CD4-positive, alpha-beta T cell treated with Interleukin-15 for 1 hour (primary cell): ENCODE measurements at regions not wholly inside any gene's neighbourhood (a gene's known extent, or its start where the extent isn't known, plus 50 kb on each side); places are given as distances from the start of the nearest gene placed in this dataset.

ENCODE experiments used
- DNase-seq: peaks from one replicate; pipeline ENCODE4 v3.0.0-alpha.2; 2020

DNA sequence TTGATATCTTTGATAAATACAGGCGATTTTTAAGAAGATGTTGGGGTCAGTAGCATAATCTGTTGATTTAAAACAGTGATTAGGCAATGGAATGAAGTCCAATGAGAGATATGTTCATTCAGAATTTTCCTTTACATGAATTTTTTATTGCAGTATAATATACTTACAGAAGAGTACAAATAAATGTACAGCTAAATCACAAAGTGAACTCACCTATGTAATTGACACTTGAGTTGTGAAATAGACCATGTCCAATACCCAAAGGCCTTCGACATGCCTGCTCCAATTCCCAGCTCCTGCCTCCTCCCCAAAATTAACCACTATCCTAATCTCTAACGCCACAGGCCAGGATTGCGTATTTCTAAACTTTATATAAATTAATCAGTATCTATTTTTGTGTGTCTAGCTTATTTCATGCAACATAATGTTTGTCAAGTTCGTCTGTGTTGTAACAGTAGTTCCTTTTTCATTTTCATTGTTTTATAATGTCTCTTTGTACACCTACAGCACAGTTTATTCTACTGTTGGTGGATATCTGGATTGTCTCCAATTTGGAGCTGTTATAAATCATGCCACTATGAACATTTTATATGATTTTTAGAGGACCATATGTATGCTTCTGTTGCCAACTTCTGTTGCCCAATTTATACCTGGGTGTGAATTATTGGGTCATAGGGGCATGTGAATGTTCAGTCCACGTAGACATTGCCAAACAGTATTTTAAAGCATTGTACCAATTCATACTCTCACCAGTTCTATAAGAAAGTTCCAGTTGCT, 208.3 kb downstream of the TLE1 start:
- no peak for DNase-seq

DNA sequence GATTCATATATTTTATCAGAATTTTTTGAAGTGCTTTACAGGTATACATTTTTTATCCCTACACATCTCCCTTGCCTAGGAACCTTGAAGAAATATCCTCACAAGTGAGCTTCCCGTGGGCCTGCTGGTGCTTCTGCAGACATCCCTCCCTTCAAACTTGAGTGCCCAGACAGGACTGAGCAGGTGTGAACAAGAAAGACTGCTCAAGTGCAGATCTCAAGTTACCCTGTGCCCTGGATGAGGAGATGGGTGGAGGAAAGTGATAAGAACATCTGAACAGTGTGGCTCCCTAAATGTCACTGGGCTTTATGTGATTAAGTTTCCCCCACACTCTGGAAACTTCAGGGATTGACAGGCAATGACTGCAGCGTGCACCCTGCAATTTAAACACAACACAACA, 209.8 kb downstream of the TLE1 start:
- no peak for DNase-seq

DNA sequence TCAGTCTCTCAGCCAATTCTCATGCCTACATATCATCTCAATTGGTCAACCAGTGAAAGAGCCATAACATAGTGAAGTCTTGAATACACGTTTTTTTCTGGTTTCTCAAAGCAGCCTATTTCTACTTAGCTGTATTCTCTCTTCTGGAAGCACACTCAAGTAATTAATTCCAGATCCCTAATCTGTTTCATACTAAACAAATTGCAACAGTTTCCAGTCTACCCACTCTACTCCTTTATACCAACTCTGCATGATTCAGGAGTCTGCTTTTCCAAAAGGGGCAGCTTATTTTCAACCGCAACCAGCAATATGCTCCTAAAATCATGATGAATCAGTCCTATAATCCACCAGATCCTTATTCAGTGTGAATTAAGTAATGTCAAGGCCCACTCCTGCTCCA, 211.7 kb downstream of the TLE1 start:
- DNase-seq: no peak

DNA sequence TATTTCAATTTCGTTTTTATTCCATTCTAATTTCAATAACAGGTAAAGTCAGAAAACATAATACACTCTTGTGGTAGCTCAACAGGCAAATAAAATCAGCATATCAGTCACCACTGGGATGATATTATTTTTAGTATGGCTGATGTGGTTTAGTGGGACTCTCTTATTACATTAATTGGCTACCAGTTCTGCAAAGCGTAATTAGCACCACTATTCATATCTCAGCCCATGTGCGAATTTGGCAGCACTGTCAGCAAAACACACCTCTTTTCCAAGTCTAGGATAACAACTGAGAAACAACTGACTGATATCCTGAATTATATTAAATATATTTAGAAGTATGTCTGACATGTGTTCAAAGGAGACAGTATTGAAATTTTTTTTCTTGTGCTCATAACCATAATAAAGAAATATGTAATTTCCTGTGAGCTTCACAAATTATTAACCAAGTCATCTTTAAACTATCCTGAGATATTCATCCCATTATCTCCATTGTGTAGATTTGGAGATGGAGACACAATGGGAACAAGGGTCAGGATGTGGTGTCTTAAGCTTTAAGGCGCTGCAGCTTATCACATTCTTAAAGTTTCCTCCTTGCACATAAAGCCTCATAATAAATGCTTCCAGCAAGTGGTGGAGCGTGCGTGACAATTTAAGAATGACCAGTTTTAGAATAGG, 212.4 kb downstream of the TLE1 start:
- no peak for DNase-seq

DNA sequence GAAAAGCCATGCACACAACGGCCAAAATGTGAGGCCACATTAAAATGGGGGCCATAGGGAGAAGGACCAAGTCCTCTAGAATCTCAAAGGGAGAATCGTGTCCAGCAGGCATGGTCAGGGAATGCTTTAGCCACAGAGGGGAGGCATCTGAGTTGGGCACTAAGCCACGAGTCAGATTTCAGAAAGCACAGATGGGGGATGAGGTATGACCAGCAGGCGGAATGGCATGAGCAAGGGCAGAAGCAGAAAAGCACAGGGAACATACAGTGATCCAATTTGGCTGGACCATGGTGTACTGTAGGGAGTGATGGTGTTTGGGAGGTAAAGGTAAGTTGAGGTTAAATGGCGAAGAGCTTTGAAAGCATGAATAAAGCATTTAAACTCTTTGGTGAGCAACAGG, 214.6 kb downstream of the TLE1 start:
- no peak for DNase-seq

DNA sequence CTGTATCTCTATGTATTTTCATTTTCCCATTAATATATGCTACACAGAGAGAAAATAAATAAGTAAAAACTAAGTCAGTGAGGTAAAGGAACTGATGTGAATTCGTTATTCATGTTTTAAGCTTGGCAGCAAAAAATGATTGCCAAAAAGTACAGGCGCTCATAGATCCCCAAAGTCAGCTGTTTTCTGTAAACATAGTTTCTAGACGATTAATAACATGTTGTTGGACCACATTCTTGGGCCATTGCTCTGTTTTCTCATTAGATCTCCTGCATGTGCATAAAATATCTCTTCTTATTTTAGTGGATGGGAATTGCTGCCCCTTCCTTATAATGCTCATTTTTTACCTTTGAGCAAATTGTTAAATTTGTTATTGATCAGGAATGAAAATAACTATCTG, 215.2 kb downstream of the TLE1 start:
- DNase-seq: no peak

DNA sequence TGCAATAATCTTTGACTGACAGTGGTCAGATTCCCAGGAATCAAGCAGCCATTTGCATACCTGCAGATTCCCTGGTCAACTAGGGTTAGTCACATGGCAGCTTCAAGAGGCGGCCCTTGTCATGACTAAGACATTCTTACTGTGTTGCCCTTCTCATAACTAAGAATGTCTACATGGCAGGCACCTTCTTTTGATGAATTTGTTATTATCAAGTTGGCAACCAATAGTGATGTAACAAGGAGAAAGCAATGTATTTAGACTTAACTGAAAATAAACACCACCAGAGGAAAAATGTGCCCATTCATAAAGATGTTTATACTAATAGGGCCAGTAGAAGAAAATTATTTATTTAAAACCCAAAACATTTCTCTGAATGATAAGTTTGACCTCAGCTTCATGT, 215.6 kb downstream of the TLE1 start:
- no peak for DNase-seq

DNA sequence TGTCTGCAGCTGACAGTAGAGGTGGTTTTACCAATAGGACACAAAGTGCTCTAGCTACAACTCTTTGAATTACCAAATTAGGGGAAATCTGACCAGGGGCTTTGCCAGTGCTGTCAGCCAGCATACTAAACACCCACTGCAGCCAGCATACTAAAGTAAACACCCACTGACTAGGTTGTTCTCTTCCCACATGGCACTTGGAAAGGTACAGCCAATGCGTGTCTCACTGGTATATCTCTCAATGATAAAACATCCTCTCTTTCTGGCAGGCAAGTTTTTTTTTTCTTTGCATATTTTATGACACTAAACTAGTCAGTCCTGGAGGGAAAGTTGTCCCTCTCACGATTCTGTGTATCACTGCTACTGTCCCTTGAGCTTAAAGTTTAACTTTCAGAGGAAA, 216.1 kb downstream of the TLE1 start:
- DNase-seq: no peak

DNA sequence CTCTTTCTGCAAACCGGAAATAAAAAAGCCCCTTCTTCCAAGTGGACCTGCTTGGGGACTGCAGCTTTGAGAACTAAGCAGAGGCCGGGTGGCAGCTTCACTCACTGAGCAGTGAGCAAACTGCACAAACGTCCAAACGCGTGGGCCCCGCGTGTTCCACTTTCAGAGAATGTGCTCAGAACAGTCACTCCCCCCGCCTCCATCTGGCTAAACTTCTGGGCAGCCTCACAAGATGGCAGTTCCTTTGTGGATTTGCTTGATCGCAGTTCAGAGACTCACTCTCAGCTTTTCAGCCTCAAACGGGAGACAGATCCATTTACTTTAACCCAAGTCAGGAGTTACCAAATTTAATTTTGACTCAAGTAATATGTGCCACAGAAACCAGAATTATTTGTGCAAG, 216.6 kb downstream of the TLE1 start:
- no peak for DNase-seq

DNA sequence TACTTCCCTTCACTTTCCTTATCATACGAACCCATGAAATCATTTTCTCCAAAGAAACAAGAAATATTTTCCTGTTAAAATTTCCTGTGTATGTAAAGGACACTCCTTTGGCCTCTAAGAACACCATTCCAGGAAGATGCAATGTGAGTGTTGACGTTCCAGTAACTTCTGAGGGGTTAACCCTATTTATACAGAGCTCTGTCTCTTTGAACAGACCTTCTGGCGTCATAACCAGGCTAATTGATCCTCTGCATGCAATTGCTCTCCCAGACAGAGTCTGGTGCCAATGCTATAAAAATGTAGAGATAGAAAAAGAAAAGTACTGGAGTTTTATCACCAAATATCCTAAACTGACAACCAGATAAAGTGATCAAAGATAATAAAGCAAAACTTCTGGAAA, 218.5 kb downstream of the TLE1 start:
- DNase-seq: no peak

DNA sequence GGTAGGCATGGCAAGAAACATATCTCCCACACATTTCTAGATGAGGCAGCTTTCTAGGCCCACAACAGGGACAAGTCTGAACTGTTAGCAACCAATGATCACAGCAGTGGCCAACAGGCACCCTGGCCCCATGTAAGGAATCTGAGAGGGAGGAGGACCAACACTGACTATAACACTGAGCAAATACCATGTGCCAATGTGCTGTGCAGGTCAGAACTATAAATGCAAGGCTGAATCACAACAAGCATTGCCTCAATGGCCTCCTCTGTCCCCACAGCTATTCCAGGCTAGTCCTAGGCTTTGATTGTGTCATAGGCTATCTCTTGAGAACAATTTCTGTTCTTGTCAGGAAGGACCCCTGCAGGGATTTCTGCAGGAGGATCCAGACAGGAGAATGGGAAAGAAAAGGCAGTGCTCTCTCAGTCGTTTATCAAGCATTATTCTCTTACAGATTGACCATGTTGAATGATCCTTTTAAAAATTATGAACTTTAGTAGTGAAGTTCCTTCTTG, 221.2 kb downstream of the TLE1 start:
- no peak for DNase-seq

DNA sequence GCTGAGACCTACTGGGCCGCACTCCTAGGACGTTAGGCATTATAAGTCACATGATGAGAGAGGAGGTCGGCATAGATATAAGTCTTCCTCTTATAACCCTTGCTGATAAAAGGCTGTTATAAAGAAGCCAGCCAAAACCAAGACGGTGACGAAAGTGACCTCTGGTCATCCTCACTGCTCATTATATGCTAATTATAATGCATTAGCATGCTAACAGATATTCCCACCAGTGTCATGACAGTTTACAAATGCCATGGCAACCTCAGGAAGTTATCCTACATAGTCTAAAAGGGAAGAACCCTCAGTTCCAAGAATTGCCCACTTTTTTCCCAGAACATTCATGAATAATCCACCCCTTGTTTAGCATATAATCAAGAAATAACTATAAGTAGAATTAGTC, 222.4 kb downstream of the TLE1 start:
- no peak for DNase-seq

DNA sequence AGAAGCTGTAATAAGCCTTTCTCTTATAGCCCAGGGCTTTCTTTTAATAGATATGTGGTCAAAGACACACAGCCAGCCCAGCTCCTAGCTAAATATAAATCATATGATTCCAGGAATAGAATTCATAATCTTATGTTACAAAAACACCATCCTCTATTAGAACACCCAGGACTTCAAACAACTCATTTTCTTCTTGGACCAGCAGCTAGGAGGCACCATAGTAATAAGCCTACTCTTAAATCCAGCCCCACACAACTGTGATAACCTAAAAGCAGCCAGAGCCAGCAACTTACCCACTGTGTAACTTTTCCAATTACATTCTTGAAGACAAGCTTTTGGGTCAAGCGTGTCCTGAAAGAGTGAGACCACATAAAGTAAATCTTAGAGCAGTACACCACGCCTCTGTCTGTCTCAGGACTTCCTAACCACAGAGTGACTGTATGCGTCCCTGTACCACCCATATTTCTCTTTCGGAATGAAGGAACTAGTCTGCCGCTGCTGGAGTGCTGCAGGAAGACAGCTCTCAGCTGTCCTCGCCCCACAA, 223.8 kb downstream of the TLE1 start:
- no peak for DNase-seq

DNA sequence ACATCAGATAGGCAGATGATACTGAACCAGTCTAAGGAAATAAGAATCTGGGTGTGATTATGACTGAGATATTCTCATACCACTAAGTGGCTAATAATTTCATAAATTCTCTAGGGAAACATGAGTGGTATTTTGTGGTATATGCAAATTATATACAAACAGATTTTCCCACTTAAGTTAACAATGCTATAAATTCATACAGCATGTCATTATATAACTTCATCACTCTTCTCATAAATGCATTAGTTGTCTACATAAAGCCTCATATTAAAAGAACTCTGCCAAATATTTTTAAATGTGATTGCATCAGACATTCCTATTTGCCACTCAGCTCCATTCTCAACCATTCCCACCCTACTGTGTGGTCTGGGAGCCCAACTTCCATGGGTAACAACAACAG, 226.5 kb downstream of the TLE1 start:
- no peak for DNase-seq

DNA sequence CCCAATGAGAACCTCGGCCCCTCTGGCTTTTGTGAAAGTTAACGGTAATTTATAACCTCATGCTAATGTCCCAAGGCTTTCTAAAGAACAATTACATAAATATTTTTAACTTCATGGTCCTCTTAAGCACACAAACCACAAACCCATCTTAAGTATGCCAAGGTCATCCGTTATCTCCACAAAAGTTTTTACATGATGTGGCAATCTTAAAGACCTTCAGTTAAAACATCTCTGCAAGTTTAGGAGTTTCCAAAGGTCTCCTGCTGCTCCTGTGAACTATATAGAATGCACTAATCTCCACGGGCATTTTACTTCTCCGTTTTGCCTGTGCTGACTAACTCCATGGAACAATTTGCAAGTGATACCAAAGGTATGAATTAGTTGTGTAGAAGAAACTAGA, 228.2 kb downstream of the TLE1 start:
- no peak for DNase-seq

DNA sequence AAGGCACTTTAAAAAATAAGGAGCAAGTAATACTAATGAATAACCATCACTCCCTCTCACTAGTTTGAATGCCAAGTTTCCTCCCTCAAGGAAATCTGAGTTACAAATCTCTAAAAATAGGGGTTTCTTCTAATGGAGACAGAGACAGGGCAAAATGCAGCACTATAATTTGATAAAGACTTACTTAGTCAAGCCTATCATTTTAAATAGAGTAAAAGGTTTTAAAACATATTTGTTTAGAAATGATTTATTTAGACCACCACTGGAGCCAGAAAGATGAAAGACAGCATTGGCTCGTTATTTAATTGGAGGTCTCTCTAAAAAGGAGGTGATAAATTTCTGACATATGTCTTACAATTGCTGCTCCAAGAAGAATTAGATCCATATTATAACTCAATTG, 228.7 kb downstream of the TLE1 start:
- no peak for DNase-seq

DNA sequence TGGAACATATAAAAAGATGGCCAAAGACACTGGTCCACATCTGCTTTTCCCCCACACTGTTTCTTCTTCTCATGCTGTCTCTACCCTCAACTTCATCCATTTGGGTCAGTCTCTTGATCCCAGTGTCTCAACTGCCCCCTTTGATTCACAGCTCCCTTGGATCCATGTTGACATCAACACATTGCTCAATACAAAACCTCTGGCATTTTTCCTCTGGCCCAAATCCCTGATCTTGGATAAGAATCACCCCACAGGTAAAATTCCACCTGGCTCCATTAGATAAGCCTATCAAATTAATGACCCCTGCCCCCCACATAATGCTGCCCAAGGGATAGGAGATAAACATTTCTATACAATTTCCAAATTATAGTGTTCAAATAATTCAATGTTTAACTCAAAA, 229.8 kb downstream of the TLE1 start:
- no peak for DNase-seq

DNA sequence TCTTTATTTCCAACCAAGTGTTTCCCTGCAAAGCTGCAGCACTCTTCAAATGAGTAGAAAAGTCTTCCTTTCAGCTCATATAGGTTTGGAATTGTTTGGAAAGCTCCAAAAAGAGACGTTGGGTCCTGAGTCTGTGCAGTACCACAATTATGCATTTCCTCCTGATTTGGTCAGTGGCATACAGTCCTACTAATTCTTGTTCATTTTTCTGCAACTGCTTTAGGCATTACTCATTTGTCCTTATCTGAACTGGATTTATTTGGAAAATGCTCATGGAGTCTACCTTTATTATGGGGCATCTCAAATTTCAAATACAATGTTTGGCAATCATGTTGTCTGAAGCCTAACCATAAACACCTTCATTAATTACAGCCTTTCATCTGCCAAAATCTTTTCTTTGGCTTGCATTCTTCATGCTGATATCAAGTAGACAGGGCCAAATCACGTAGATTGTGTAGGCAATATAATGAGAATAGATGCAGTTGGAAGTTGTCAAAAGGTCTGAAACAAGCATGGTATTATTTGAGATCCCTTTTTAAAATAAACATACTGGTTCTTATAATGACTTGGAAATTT, 232.8 kb downstream of the TLE1 start:
- no peak for DNase-seq

DNA sequence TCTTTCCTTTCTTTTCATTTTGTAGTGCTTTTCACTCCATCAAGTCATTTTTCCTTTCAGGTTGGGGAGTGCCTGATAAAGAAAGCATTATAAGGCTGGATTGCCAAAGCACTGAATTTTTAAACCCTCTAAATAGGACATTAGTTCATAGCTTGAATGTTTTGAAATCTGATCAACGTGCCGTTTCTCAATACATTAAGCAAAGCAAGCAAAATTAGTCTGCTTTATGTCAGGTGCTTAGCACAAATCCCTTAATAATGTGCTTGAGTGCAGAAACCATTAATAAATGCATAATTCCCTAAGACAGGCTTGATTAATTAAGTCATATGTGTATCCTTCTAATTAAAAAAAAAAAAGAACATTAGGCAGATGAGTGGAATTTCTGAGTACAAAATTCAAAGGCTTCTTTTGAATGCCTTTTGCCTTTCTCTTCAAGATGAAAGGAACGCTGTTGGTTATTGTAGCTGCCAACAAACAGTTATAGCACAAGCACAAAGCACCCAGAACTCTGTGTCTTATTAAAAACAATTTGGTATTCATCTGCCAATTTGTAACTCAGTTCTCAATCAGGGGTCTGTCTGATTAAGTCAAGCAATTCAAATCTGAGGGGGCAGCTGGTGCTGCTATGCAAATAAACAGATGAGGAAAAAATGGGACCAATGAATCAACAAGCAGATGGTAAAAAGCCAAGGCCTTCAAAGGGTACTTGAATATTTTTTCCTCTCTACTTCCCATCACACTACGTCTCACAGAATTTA, 233.7 kb downstream of the TLE1 start:
- no peak for DNase-seq

DNA sequence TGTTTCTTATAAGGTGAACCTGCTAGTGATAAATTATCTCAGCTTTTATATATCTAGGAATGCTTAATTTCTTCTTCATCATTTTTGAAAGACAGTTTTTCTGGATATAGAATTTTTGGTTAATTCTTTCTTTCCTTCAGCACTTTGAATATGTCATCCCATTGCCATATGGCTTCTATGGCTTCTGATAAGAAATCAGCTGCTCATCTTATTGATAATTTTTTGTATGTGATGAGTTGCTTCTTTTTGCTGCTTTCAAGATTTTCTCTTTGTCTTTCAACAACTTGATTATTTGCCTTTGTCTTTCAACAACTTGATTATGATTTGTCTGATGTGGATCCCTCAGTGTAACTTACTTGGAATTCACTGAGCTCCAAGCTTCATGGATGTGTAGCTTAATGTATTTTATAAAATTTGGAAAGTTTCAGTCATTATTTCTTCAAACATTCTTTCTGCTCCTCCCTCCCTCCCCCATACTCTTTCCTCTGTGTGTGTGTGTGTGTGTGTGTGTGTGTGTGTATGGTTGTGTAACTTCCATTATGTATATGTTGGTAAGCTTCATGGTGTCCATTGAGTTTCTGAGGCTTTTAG, 243.9 kb downstream of the TLE1 start:
- DNase-seq: no peak

DNA sequence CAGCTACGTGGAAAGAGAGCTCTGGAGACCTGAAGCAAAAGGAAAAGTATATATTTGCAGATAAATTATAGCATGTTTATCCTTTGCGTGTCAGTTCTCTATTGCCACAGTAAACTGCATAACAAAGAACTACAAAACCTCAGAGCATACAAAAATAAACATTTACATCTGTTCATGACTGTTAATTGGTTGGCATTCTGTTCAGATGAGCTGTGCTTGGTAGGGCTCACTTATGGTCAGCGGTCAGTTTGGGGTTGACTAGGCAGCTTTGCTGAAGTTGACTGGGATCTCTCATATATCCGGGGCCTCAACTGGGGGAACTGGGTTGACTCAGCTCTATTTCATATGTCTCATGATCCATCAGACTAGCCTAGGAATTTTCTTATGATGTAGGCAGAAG, 257.7 kb downstream of the TLE1 start:
- no peak for DNase-seq

DNA sequence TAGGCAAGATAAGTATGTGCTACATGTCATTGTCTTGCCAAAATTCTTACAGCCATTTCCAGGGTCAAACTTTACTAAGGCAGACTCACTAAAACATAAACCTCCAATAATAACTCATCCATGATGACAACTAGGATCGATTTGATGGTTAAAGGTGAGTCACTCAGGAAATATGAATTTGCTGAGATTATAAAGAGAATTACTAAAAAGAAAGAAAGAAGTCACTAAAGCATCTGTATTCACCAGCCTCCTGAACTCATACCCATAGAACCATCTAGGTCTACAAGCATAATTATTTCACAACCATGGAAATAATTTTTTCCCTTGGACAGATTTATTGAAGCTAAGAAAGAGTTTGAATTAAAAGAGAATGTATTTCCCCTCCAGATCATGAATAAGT, 258.6 kb downstream of the TLE1 start:
- no peak for DNase-seq

DNA sequence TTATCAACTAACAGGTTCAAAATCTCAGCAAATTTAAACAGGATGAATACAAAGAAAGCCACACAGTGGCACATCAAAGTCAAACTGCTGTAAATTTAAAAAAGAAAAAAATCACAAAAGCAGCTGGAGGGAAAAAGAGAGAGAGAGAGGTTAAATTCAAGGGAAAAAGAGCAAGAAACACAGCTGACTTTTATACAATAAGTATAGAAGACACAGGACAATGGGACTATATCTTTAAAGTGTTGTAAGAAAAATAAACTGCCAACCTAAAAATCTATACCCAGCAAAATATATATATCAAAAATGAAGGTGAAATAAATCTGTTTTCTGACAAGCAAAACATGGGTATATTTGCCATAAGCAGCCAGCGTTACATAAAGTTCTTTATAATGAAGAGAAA, 261.5 kb downstream of the TLE1 start:
- DNase-seq: no peak
